ENCODE measurements at regions not wholly inside any gene's neighbourhood (a gene's known extent, or its start where the extent isn't known, plus 50 kb on each side); places are given as distances from the start of the nearest gene placed in this dataset.

- no peak for TF ChIP-seq CHD7 (IDR thresholded peaks at IDR 0.05; ENCODE audit: insufficient replicate concordance, low read length)
- TF ChIP-seq RNF2 (IDR thresholded peaks at IDR 0.05; ENCODE audit: borderline replicate concordance, low read depth, low read length, missing control alignments, poor library complexity, severe bottlenecking): no peak
- TF ChIP-seq ASH2L (IDR thresholded peaks at IDR 0.05; ENCODE audit: low read length): no peak
These were observed 268.5 kb upstream of the NMUR2 start (continued) for GRCh38 chr5:152673601-152674000.
